H9 (cell line): ENCODE measurements at regions not wholly inside any gene's neighbourhood (a gene's known extent, or its start where the extent isn't known, plus 50 kb on each side); places are given as distances from the start of the nearest gene placed in this dataset.

Source experiments
- DNase-seq: peaks from one replicate; pipeline ENCODE4 v3.0.0-alpha.2; 2017
- H2AFZ ChIP-seq: one replicate; pipeline ENCODE4 v1.6.1; 2013; ENCODE audit warnings: mild to moderate bottlenecking, low read length, control low read depth, moderate library complexity
- H2AK5ac ChIP-seq: 2 replicates; pipeline ENCODE4 v1.6.1; 2013; ENCODE audit warnings: low read length, control low read depth, mixed read lengths; ENCODE audit not compliant: insufficient read length
- H2BK120ac ChIP-seq: one replicate; pipeline ENCODE4 v1.6.1; 2013; ENCODE audit warnings: low read depth, mild to moderate bottlenecking, low read length, control low read depth, inconsistent platforms; ENCODE audit not compliant: poor library complexity, severe bottlenecking
- H2BK12ac ChIP-seq: 2 replicates; pipeline ENCODE4 v1.6.1; 2013; ENCODE audit warnings: low read length, control low read depth, mixed read lengths, low read depth; ENCODE audit not compliant: insufficient read length
- H2BK15ac ChIP-seq: 2 replicates; pipeline ENCODE4 v1.6.1; 2013; ENCODE audit warnings: low read depth, low read length, control low read depth
- H2BK20ac ChIP-seq: one replicate; pipeline ENCODE4 v1.6.1; 2013; ENCODE audit warnings: low read depth, mild to moderate bottlenecking, low read length, control low read depth, inconsistent platforms; ENCODE audit not compliant: poor library complexity, severe bottlenecking
- H2BK5ac ChIP-seq: 2 replicates; pipeline ENCODE4 v1.6.1; 2013; ENCODE audit warnings: low read length, control low read depth, mixed read lengths; ENCODE audit not compliant: insufficient read length
- H3K14ac ChIP-seq: 2 replicates; pipeline ENCODE4 v1.6.1; 2013; ENCODE audit warnings: low read length, control low read depth; ENCODE audit not compliant: insufficient read depth
- H3K18ac ChIP-seq: 2 replicates; pipeline ENCODE4 v1.6.1; 2013; ENCODE audit warnings: low read depth, mild to moderate bottlenecking, mixed read lengths, low read length, control low read depth; ENCODE audit not compliant: insufficient read length
- H3K23ac ChIP-seq: 2 replicates; pipeline ENCODE4 v1.6.1; 2013; ENCODE audit warnings: low read length, control low read depth, mixed read lengths, low read depth; ENCODE audit not compliant: insufficient read length
- H3K23me2 ChIP-seq: 2 replicates; pipeline ENCODE4 v1.6.1; 2013; ENCODE audit warnings: low read depth, mild to moderate bottlenecking, mixed read lengths, low read length, control low read depth; ENCODE audit not compliant: insufficient read length, poor library complexity, severe bottlenecking
- H3K27ac ChIP-seq: 2 replicates; pipeline ENCODE4 v1.5.1; 2013; ENCODE audit warnings: low read length, control low read depth, mixed read lengths, low read depth; ENCODE audit not compliant: insufficient read length
- H3K27me3 ChIP-seq: 2 replicates; pipeline ENCODE4 v1.6.1; 2013; ENCODE audit warnings: low read length, control low read depth, inconsistent platforms; ENCODE audit not compliant: insufficient read depth
- H3K4ac ChIP-seq: 2 replicates; pipeline ENCODE4 v1.6.1; 2013; ENCODE audit warnings: low read depth, mild to moderate bottlenecking, control low read depth, inconsistent platforms, low read length, moderate library complexity
- H3K4me1 ChIP-seq: 2 replicates; pipeline ENCODE4 v1.6.1; 2013; ENCODE audit warnings: low read length, control low read depth, inconsistent platforms; ENCODE audit not compliant: insufficient read depth
- H3K4me2 ChIP-seq: 2 replicates; pipeline ENCODE4 v1.6.1; 2013; ENCODE audit warnings: low read length, control low read depth, mixed read lengths; ENCODE audit not compliant: insufficient read length, insufficient read depth
- H3K56ac ChIP-seq: 2 replicates; pipeline ENCODE4 v1.6.1; 2013; ENCODE audit warnings: low read depth, mild to moderate bottlenecking, mixed read lengths, low read length, control low read depth; ENCODE audit not compliant: insufficient read length
- H3K79me1 ChIP-seq: 2 replicates; pipeline ENCODE4 v1.6.1; 2013; ENCODE audit warnings: low read depth, mild to moderate bottlenecking, moderate library complexity, low read length, control low read depth, inconsistent platforms; ENCODE audit not compliant: insufficient read depth, poor library complexity, severe bottlenecking
- H3K79me2 ChIP-seq: 2 replicates; pipeline ENCODE4 v1.6.1; 2013; ENCODE audit warnings: low read length, control low read depth, inconsistent platforms; ENCODE audit not compliant: insufficient read depth
- H3K9ac ChIP-seq: 2 replicates; pipeline ENCODE4 v1.6.1; 2013; ENCODE audit warnings: low read length, control low read depth, mixed read lengths; ENCODE audit not compliant: insufficient read length; ENCODE audit errors: extremely low read depth
- H3K9me3 ChIP-seq: one replicate; pipeline ENCODE4 v1.6.1; 2013; ENCODE audit warnings: low read depth, low read length, inconsistent platforms; ENCODE audit not compliant: control insufficient read depth
- H3T11ph ChIP-seq: one replicate; pipeline ENCODE4 v1.6.1; 2013; ENCODE audit warnings: mild to moderate bottlenecking, low read length, control low read depth, inconsistent platforms
- H4K20me1 ChIP-seq: one replicate; pipeline ENCODE4 v1.6.1; 2013; ENCODE audit not compliant: control insufficient read depth, insufficient read length, insufficient read depth
- H4K5ac ChIP-seq: 2 replicates; pipeline ENCODE4 v1.6.1; 2013; ENCODE audit warnings: low read depth, mild to moderate bottlenecking, mixed read lengths, low read length, control low read depth; ENCODE audit not compliant: insufficient read length
- H4K8ac ChIP-seq: replicated peaks from 2 replicates; pipeline ENCODE4 v1.6.1; 2013; ENCODE audit warnings: low read length, control low read depth, mixed read lengths, low read depth; ENCODE audit not compliant: insufficient read length
- H4K91ac ChIP-seq: 2 replicates; pipeline ENCODE4 v1.6.1; 2013; ENCODE audit warnings: low read depth, mild to moderate bottlenecking, moderate library complexity, mixed read lengths, low read length, control low read depth; ENCODE audit not compliant: insufficient read length
- H3K27ac Mint-ChIP-seq, 3 experiments: 2 replicates in 2 of 3; 3 replicates in 1 of 3; pipeline ENCODE4 v1.8.0; 2020 to 2021; ENCODE audit warnings: mixed read lengths in 3 of 3, mild to moderate bottlenecking in 1 of 3, moderate library complexity in 1 of 3
- H3K27me3 Mint-ChIP-seq: 2 replicates; pipeline ENCODE4 v1.8.0; 2021; ENCODE audit warnings: low read depth, mild to moderate bottlenecking, moderate library complexity, mixed read lengths
- H3K36me3 Mint-ChIP-seq, 3 experiments: 2 replicates in 2 of 3; 3 replicates in 1 of 3; pipeline ENCODE4 v1.8.0; 2020 to 2021; ENCODE audit warnings: low read depth in 3 of 3, mixed read lengths in 3 of 3; ENCODE audit not compliant: insufficient read depth in 1 of 3
- H3K4me1 Mint-ChIP-seq, 2 experiments: 2 replicates each; pipeline ENCODE4 v1.8.0; 2020; ENCODE audit warnings: mixed read lengths in 2 of 2
- H3K4me3 Mint-ChIP-seq, 2 experiments: 2 replicates in 1 of 2; 3 replicates in 1 of 2; pipeline ENCODE4 v1.8.0; 2020 to 2021; ENCODE audit warnings: mild to moderate bottlenecking in 2 of 2, mixed read lengths in 2 of 2, moderate library complexity in 1 of 2
- H3K9me3 Mint-ChIP-seq, 2 experiments: 2 replicates in 1 of 2; 3 replicates in 1 of 2; pipeline ENCODE4 v1.8.0; 2020; ENCODE audit warnings: mild to moderate bottlenecking in 2 of 2, mixed read lengths in 2 of 2, moderate library complexity in 1 of 2
- WGBS: extraction: QIAGEN DNeasy Blood & Tissue Kit; methylation state at CpG from one replicate; pipeline ENCODE4 v1.1.7; 2013; ENCODE audit warnings: missing lambda C conversion rate, low lambda C conversion rate, mixed read lengths; ENCODE audit not compliant: insufficient read length; ENCODE audit errors: extremely low coverage; 5-methylcytosine and 5-hydroxymethylcytosine counted together
- TF ChIP-seq, protein P1 (sequence below): fragments of 200-600 bp; sonication (generic); conservative IDR thresholded peaks from 3 replicates; pipeline ENCODE4 v1.8.0; 2021; ENCODE audit warnings: antibody characterized with exemption, mild to moderate bottlenecking

DNA sequence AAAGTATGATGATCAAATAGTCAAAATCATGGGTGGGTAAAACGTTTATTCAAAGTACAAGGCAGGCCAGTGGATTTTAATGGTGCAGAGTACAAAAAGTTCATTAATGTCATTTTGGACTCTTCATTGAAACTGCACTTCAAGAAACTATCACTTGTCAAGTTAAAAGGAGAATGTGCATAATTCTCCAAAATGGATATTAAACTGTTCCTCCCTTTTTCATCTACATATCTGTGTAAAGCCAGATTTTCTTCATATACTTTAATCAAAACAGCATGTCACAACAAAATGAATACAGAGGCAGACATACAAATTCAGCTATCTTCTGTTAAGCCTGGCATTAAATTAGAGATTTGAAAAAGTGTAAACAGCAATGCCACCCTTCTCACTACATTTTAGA, 401.6 kb downstream of the NR2F1-AS1 start:
- H4K8ac ChIP-seq: no peak overlapping the region
- no peaks in the 10 kb centered on the region for H3K23me2 ChIP-seq
- H4K20me1 ChIP-seq: no peaks in the 10 kb centered on the region
- no peak overlapping the region for H2BK120ac ChIP-seq
- H3K9ac ChIP-seq: no peak overlapping the region
- H2BK20ac ChIP-seq: no peak overlapping the region
- no peaks in the 10 kb centered on the region for H3K79me2 ChIP-seq
- H2BK15ac ChIP-seq: no peak overlapping the region
- no peaks in the 10 kb centered on the region for H3K27me3 ChIP-seq
- no peak overlapping the region for H3K14ac ChIP-seq
- Mint-ChIP-seq H3K27ac (no peak overlapping the region), H3K36me3 (peaks cover 0 to 3% (median 0%) of the 10 kb centered on the region in 3 experiments; a peak in 1 of 7 replicates), H3K9me3 (peaks cover 3 to 4% of the 10 kb centered on the region in 2 experiments; a peak in 2 of 5 replicates), H3K4me1 (no peaks in the 10 kb centered on the region), H3K27me3 (no peaks in the 10 kb centered on the region), H3K4me3 (no peak overlapping the region)
- no peak overlapping the region for H3K18ac ChIP-seq
- no peak overlapping the region for H2BK5ac ChIP-seq
- no peak overlapping the region for H2AK5ac ChIP-seq
- no peaks in the 10 kb centered on the region for H3K4me1 ChIP-seq
- no peak overlapping the region for H2BK12ac ChIP-seq
- no peak overlapping the region for H3K23ac ChIP-seq
- no peak overlapping the region for H3K27ac ChIP-seq
- H3K9me3 ChIP-seq: no peaks in the 10 kb centered on the region
- H3K4ac ChIP-seq: no peak overlapping the region
- DNase-seq: no peak
- TF ChIP-seq, protein P1, sequence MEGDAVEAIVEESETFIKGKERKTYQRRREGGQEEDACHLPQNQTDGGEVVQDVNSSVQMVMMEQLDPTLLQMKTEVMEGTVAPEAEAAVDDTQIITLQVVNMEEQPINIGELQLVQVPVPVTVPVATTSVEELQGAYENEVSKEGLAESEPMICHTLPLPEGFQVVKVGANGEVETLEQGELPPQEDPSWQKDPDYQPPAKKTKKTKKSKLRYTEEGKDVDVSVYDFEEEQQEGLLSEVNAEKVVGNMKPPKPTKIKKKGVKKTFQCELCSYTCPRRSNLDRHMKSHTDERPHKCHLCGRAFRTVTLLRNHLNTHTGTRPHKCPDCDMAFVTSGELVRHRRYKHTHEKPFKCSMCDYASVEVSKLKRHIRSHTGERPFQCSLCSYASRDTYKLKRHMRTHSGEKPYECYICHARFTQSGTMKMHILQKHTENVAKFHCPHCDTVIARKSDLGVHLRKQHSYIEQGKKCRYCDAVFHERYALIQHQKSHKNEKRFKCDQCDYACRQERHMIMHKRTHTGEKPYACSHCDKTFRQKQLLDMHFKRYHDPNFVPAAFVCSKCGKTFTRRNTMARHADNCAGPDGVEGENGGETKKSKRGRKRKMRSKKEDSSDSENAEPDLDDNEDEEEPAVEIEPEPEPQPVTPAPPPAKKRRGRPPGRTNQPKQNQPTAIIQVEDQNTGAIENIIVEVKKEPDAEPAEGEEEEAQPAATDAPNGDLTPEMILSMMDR: no peak
- no peak overlapping the region for H4K5ac ChIP-seq
- no peak overlapping the region for H2AFZ ChIP-seq
- H3K56ac ChIP-seq: no peak overlapping the region
- H3T11ph ChIP-seq: no peak overlapping the region
- H3K4me2 ChIP-seq: no peak overlapping the region
- no peaks in the 10 kb centered on the region for H3K79me1 ChIP-seq
- H4K91ac ChIP-seq: no peak overlapping the region
- no CpG with 5 or more reads among the region's 1 CpG for WGBS
